ENCODE measurements at regions not wholly inside any gene's neighbourhood (a gene's known extent, or its start where the extent isn't known, plus 50 kb on each side); places are given as distances from the start of the nearest gene placed in this dataset.

- TF ChIP-seq ZBED1 (IDR thresholded peaks at IDR 0.05; ENCODE audit: borderline replicate concordance) (no peak), USF2 (IDR thresholded peaks at IDR 0.05; ENCODE audit: borderline replicate concordance, low read depth, low read length) (no peak), YBX1 (IDR thresholded peaks at IDR 0.05) (no peak)
Measured at GRCh38 chr5:82720213-82721086, 356.7 kb downstream of the TMEM167A start (continued).

DNA sequence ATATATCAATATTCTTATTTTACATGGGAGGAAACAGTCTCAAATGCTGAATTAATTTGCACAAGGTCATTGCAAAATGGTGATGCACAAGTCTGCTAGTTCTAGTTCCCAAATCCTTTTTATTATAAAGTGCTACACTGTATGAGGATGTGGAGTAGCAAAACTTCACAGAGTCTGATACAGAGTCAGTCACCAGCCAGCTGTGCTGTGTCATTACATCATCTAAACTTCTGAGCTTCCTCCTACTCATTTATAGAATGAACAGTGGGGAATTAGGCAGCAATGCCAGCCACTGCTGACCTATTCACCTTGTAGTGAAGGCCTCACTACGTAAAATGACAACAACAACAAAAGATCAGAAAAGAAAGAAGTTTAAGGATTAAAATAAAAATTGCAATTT lies 357.8 kb downstream of the TMEM167A start:
- Histone ChIP-seq H3K9ac (ENCODE audit: control insufficient read depth, insufficient read depth, low read length) (no peak overlapping the region), H3K4me2 (ENCODE audit: control insufficient read depth, insufficient read depth) (no peak overlapping the region), H3K27ac (ENCODE audit: control insufficient read depth, insufficient read depth) (no peak overlapping the region), H3K79me2 (ENCODE audit: control insufficient read depth, insufficient read depth, low read length) (no peaks in the 10 kb centered on the region), H3K4me3 (no peak overlapping the region), H3K9me3 (replicated peaks; ENCODE audit: control insufficient read depth, insufficient read depth, low read length) (no peaks in the 10 kb centered on the region), H2AFZ (ENCODE audit: control insufficient read depth, low read depth, low read length) (no peak overlapping the region), H4K20me1 (ENCODE audit: control insufficient read depth, insufficient read depth) (no peaks in the 10 kb centered on the region), H3K36me3 (ENCODE audit: control insufficient read depth in 2 of 2, insufficient read depth in 2 of 2, low read length in 1 of 2) (no peaks in the 10 kb centered on the region), H3K27me3 (replicated peaks in 1 of 2; ENCODE audit: control insufficient read depth in 2 of 2, insufficient read depth in 2 of 2, low read length in 1 of 2) (no peaks in the 10 kb centered on the region), H3K4me1 (ENCODE audit: control insufficient read depth, insufficient read depth, low read length) (no peaks in the 10 kb centered on the region)
- in situ Hi-C loops (cut with MboI), result no loop called here
- ATAC-seq, result peak; percentile 90
- POLR2A ChIA-PET, result no interaction called here
- RAD21 ChIA-PET (ENCODE audit: unreplicated experiment), result no interaction called here
- WGBS (ENCODE audit: insufficient coverage, insufficient replicate concordance, low lambda C conversion rate, missing lambda C conversion rate), result 33% methylated on average over 1 of the region's 1 CpG
- FAIRE-seq, result no peak
- BruUV-seq (replicated peaks), result no TSS peak
- SMC1A ChIA-PET (ENCODE audit: uncharacterized antibody, unreplicated experiment), result no interaction called here
- intact Hi-C loops (cut with micrococcal nuclease; ENCODE audit: unreplicated experiment), result no loop called here
- DNase-seq (ENCODE audit: low read depth, low spot score), result no peak
- CTCF ChIA-PET, result no interaction called here
- TF ChIP-seq, protein P1, sequence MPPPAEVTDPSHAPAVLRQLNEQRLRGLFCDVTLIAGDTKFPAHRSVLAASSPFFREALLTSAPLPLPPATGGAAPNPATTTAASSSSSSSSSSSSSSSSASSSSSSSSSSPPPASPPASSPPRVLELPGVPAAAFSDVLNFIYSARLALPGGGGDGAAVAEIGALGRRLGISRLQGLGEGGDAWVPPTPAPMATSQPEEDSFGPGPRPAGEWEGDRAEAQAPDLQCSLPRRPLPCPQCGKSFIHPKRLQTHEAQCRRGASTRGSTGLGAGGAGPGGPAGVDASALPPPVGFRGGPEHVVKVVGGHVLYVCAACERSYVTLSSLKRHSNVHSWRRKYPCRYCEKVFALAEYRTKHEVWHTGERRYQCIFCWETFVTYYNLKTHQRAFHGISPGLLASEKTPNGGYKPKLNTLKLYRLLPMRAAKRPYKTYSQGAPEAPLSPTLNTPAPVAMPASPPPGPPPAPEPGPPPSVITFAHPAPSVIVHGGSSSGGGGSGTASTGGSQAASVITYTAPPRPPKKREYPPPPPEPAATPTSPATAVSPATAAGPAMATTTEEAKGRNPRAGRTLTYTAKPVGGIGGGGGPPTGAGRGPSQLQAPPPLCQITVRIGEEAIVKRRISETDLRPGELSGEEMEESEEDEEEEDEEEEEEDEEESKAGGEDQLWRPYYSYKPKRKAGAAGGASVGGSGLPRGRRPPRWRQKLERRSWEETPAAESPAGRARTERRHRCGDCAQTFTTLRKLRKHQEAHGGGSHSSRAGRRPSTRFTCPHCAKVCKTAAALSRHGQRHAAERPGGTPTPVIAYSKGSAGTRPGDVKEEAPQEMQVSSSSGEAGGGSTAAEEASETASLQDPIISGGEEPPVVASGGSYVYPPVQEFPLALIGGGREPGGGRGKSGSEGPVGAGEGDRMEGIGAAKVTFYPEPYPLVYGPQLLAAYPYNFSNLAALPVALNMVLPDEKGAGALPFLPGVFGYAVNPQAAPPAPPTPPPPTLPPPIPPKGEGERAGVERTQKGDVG (CRISPR knock-in tag; IDR thresholded peaks at IDR 0.05), result no peak
- TF ChIP-seq RAD21 (IDR thresholded peaks at IDR 0.05; ENCODE audit: insufficient read depth, low read depth, low read length) (no peak), ZNF622 (IDR thresholded peaks at IDR 0.05) (no peak), MXI1 (IDR thresholded peaks at IDR 0.05; ENCODE audit: low read depth, low read length) (no peak), EZH2 (IDR thresholded peaks at IDR 0.05; ENCODE audit: borderline replicate concordance, control insufficient read depth, low read depth, low read length) (no peak), ATF2 (IDR thresholded peaks at IDR 0.05; ENCODE audit: low read length) (peak; percentile 90), SUZ12 (IDR thresholded peaks at IDR 0.05; ENCODE audit: unreplicated experiment) (no peak), RFX5 (IDR thresholded peaks at IDR 0.05; ENCODE audit: low read depth, low read length) (no peak), RUNX3 (IDR thresholded peaks at IDR 0.05; ENCODE audit: low read length) (peak; percentile 52; the same call in 1 of the 2 replicates), ZBTB33 (IDR thresholded peaks at IDR 0.05) (no peak), BHLHE40 (IDR thresholded peaks at IDR 0.05; ENCODE audit: borderline replicate concordance in 1 of 2, low read depth in 2 of 2, low read length in 1 of 2) (no peak), WRNIP1 (IDR thresholded peaks at IDR 0.05; ENCODE audit: borderline replicate concordance, low read depth, low read length) (no peak)

All from GM12878 (cell line).